ENCODE measurements at regions not wholly inside any gene's neighbourhood (a gene's known extent, or its start where the extent isn't known, plus 50 kb on each side); places are given as distances from the start of the nearest gene placed in this dataset.

DNA sequence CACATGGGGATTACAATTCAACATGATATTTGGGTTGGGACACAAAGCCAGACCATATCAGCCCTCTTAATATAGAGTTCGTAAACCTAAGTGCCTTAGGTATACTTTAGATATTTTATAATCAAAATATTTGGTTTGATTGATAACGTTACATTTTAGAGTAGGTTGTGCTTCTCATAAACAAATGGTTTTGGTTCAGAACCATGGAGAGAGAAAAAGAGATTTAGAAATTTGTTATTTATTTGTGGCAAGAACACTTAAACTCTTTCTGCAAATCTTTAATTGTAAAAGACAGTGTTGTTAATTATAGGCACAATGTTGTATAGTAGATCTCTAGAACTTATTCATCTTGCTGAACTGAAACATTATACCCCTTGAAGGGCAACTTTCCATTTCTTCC, 298.8 kb downstream of the TENT4A start:
- no peak for DNase-seq (ENCODE audit: low read depth in 3 of 3)

DNA sequence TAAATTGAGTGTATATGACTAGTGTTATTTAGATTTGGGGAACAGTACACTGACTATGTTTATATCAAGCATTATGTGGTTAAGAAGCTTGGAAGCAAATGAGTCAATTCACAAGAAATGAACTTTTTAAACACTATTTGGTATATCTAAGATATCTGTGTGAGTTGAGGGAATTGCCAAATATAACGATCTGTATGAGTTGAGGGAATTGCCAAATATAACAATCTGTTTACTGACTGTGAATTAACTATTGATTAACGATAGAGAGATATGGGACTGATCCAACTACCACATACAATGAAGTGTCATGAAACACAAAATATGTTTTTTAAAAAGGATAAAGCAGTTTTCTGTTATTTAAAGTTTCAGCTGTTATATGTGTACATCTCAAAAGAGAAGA, 301.4 kb downstream of the TENT4A start:
- no peak for DNase-seq (ENCODE audit: low read depth in 3 of 3)

DNA sequence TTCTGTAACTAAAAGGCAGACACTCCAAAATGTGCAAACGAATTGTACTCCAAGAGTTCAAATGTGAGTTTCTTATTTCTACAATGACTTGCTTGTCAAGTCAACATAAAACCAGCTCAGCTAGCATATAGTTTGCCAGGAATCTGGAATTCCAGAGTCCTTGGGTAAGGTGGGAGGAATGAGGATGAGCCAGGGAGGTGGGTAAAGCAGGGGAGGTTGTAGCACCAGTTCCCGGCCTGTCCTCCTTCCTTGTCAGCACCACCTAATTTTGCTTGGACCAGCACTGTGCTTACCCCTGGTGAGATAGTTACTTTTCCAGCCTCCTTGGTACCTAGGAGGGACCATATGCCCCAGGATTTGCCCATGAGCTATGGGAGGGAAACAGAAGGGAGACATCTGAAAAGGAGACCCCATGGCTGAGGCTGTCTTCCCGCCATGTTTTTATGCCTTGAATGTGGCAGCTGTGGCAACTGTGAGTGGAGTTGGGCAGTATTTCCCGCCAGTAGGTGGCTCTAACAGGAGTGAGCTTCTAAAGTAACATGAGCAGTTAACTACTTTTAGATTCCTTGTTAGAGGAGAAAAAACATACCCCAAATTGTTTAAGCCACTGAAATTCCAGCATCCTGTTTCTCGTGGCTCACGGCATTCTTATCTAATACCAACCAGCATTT, 302.5 kb downstream of the TENT4A start:
- no peak for DNase-seq (ENCODE audit: low read depth in 3 of 3)

DNA sequence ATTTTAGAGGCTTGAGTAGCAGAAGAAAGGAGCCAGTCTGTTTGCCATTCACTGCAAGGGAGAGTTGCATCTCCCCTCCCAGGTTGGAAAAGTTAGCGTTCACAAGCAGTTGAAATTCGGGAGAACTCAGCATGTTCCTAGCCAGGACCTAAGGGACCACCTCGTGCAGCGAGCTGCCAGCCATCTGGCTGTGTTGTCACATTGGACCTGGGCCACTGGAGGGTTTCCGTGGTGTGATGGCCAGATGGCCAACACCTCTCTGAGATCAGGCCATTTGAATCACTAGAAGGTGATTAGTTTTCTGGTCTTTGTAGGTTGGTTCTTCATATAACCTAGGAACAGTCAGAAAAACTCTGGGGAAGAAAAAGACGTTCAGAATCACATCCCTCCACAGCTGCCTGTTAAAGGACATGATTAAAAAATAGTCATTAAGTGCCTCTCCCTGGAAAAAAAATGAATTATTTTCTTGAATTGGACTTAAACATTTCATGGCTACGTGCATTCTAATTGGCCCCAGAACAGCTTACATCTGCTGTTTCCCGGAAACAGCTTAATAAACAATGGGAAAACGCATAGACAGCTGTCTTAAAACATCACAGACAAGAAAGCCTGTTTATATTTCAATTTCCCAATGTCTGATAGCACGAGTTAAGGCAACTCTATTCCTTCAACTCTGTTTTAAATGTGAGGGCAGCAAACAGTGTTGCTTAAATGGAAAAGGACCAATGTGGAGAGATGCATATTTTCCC, 303.9 kb downstream of the TENT4A start:
- DNase-seq (ENCODE audit: low read depth in 3 of 3), result no peak

DNA sequence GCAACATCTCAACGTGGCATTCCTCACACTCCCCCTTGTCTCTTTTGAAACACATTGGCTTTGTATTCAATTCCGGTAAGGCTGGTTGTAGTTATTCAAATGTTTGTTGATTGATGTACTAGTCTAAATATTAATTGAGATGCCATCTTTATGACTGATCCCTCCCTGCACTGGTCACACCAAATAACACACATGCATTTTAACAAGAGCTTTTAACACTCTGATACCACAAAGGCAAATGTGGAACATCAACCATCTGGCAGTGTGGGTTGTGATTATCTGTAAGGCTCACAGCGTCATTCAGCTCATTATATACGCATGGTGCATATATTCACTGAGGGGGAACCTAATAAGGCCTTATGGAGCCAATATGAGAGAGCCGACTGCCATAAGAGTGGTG, 305.0 kb downstream of the TENT4A start:
- DNase-seq (ENCODE audit: low read depth in 3 of 3), result no peak

DNA sequence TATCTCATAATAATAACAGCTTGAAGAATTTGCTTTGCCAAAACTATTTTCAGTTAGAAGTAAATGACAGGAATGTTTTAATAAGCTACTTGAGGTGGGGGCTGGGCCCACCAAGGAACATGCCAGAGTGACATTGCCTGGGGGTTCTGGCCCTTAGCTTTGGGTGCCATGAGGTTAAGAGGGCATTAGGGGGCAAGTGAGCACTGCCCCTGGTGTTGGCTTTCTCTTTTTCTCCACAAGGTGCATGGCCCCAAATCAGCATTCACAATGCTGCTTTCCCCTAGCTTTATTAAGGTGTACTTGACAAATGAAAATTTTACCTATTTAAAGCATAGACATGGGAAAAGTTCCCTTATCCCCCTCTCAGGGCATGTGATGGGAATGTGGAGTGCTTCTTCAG, 305.4 kb downstream of the TENT4A start:
- DNase-seq (ENCODE audit: low read depth in 3 of 3), result no peak

DNA sequence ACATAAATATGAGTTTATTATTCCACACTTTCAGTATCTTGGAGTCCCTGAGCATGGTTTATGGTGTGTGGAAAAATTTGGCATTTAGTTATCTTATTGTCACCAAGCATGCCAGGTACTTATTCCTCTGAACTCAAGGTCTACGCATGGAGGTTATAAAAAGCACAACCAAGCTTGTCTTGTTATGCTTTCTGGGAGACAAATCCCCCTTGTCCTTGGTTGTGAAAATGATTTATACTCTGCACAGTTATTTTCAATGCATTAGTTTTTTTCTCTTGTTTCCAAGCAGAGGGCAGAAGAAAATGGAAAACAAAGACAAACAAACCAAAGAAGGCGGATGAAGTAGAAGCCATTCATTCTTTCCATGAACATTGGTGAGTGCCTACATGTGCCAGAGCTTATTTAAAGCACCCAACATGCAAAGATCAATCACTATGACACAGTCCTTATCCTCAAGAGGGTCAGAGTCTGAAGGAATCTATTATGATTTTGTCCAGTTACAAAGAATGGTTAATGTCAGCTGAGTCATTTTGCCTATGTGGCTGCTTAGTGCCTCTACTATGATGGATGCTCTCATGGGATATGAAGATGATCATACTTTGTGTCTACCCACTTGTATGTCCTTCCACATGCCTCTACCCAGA, 323.1 kb downstream of the TENT4A start:
- DNase-seq (ENCODE audit: low read depth in 3 of 3), result no peak

DNA sequence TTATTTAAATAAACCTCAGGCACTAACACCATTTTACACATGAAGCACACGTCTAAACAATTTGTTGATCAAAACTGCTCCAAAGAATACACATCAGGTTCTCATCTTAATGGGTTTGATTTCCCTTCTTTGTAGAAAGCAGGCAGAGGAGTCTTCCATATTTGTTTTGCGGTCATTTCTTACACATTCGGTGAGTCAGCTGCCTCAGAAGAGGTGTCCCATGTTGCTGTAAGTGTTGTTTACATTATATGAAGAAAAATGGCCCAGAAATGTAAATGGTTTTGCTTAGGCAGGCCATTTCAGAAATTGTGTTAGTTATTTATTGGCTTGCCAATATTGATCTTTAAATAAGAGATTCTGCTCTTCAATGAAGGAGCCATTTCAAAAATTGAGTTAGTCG, 325.8 kb downstream of the TENT4A start:
- DNase-seq (ENCODE audit: low read depth in 3 of 3), result no peak

DNA sequence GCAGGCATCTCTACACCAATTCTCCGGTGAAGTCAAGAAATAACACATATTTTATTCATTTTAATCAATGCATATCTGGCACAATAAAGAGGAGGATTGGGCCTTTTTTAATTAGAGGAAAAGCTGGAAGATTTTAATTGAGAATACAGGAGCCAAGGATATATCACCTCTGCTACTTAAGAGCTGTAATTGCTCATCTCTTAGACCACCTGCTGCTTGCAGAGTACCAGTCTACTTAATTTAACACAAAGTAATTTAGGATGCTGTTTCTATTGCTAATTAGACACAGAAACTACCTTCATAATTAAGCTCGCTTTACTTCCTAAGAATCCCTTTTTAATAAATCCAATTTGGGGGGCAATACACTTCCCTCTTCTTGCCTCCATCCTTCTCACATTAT, 326.9 kb downstream of the TENT4A start:
- no peak for DNase-seq (ENCODE audit: low read depth in 3 of 3)

DNA sequence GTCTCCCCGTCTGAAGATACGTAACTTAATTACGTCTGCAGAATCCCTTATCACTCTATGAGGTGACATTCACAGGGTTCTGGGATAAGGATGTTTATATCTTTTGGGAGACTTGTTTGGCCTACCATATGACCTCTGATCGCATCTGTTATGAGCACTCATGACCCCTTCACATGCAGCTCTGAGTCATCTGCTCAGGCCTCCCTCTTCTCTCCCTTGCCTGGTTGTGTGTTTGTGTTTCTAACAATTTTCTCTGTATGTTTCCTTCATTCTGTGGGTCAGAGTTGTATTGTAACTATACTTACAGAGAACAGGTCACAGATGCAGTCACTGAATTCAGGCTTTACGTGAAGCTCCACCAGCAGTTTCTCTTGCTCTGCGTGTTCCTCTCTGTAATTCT, 330.6 kb downstream of the TENT4A start:
- no peak for DNase-seq (ENCODE audit: low read depth in 3 of 3)

DNA sequence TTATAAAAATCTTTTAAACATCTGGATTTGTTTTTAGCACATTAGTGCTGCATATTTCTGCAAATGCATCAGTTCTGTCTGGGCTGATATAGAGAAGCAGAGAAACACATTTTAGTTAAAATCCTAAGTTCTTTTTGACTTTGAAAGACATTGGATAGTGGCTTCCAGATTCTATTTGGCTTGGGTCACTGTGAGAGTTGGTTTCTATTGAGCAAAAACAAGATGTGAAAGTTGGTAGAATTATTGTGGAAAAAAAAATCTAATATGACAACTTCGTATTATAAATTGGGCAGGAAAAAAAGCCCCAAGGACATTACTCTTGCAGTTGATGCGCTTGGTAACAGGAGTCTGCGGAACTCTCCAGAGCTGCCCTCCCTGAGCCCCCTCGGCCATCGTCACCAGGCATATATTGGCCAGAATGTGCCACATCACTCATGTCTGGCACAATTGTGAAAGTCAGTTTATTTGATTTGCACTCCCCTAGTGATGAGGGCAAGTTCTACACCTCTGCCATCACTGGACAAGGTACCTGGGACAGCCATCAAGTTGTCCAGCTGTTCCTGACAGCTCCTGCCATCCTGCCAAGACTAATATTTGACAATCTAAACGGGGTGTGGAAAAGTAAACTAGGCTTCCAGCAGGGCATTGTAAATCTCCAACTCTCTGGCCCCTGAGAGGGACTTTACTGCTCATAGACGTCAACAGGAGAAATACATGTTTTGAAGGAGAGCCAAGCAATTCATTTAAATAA, 334.5 kb downstream of the TENT4A start:
- no peak for DNase-seq (ENCODE audit: low read depth in 3 of 3)

DNA sequence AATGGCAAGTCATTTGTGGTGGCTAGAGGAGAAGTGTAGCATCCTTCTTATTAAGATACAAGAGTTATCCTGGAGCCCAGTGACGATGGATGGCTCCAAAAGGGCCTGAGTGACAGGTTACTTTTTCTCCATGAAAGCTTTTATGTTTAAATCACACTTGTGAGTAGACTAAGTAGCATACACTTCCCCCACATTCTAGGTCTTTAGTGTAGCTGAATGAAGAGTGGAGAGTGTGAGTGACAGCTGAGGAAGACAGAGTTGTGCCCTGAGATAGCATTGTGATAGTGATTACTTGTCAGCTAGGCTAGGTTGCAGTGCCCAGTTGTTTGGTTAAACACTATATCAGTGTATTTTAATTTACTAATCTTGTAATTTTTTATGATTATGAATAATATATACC, 337.8 kb downstream of the TENT4A start:
- DNase-seq (ENCODE audit: low read depth in 3 of 3), result no peak

DNA sequence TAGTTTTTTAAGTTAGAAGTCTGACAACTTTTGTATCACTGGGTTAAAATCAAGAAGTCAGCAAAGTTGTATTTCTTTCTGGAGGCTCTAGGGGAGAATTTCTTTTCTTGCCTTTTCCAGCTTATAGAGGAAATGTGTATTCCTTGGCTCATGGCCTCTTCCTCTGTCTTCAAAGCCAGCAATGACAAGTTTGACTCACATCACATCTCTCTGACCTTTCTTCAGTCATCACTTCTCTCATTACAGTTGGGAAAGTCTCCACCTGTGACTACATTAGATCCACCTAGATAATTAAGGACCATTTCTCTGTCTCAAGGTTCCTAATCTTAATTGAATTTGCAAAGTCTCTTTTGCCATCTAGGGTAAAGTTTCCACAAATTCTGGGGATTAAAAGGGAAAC, 339.9 kb downstream of the TENT4A start:
- no peak for DNase-seq (ENCODE audit: low read depth in 3 of 3)

DNA sequence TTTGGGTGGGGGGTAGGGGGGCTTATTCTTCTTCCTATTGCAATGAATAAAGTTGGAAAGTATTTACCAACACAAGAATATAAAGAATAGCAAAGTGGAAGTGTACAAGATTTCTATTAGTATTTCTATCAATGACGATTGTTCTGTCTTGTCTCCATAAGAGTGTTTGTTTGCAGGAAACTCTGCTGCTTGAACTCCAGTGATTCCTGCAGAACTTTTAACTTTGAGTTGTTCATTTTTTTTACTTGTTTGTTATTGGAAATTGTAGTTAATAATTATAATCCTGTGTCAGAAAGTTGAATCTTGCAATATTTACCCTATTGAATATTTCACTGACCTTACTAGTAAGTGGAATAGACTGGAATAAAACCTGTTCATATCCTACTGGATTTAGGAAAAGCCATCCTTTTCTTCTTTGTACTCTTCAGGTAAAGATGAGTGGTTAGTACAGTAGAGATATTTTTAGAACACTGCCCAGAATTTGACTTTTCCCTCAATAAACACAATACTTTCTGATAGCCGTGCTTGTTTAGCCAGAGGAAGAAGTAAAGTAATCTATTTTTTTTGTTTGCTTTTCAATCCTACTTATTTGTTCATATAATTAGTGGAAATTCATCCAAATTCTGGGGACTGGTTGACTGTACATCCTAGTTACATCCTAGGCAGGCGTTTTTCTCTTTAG, 340.4 kb downstream of the TENT4A start:
- DNase-seq (ENCODE audit: low read depth in 3 of 3), result no peak

DNA sequence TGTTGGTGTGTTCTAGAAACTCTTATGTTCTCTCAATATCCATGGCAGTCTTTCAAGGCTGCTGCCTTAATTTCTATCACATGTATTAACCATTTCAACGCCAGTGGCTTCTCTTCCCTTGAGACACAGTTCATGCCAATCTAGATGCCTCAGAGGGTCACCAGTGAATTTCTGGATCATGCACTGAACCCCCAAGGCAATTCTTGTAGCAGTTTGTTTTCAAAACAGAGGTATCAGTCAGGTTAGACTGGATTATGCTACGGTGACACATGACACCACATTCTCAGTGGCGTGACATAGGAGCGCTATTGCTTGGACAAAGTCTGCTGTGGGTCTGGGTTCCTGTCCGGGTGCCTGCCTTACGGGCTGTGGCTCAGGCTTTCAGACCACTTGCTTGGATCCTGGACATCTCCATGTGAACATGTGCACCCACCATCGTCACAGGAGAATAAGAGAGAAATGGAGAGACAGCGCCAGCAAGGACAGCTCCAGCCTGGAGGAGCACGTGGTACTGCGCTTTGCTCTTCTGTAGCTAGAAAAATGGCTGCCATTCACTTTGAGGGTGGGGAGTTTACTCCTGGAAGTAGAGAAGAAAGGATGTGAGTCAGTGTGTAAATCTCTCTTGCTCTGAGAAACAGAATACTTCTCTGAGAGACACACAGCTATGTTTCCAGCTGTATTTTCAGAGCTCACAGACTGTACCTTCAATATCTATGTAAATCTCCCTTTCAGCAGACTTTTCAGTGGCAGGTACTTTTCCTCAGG, 329.3 kb upstream of the ADCY2 start:
- no peak for DNase-seq (ENCODE audit: low read depth in 3 of 3)

DNA sequence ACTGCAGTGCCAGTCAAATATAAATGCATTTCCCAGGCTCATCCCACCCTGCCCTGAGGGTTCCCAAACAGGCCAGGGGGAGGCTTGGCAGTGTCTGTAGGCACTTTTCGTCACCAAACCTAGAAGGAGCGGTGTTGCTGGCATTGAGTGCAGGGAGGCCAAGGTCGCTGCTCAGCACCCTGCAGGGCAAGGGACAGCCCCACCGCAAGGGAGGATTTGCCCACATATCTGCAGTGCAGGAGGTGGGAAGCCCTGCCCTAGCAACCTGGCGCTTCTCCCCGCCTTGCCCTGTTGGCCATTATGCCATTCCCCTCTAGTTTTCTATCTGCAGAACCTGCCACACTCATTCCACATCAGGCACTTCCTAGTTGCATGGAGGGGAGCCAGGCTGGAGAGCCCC, 327.8 kb upstream of the ADCY2 start:
- no peak for DNase-seq (ENCODE audit: low read depth in 3 of 3)

DNA sequence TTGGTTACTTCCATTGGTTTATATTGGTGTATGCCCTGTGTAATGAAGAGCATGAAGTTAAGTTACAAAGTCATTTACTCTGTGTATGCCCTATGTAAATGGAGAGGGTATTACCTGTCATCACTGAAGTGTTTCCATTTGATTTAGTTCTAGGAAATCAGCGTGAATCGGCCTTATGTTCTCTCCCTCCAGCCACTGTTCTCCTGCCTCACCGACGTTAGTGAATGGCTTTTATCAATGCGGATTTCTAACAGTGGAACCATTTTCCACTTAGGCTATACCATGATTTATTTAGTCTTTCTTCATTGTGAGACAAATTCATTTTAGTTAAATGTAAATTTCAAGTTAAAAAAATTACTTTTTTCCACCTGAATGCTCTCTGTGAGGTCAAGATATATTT, 327.0 kb upstream of the ADCY2 start:
- DNase-seq (ENCODE audit: low read depth in 3 of 3), result no peak

DNA sequence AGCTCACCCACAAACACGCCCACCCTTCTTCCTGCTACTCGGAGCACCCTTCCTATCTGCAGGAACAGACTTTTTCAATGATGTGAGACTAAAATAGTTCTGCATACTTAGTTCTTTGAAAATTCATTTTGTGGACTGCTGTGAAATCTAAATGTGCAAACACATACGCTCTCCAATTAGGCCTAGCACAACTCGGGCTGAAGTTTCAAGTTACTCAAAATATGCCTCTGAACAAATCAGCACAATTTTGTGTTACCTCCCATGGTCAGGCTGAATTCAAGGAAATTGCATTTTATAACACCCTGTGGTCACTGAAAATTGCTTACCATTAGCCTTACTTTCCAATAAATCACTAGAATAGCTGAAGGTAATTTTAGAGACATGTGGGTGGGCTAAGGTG, 323.8 kb upstream of the ADCY2 start:
- no peak for DNase-seq (ENCODE audit: low read depth in 3 of 3)

DNA sequence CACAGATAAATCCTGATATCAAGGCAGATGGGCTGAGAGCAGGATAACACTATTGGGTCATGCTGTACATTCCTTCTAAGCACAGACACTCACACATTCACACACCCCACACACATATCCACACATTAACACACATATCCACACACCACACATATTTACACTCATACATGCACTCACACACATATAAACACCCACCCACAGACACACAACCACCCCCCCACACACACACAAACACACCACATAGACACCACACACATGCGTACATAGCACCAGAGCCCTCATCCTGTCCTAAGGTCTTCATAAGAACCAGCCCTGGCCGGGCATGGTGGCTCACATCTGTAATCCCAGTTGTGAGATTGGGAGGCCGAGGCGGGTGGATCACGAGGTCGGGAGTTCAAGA, 322.3 kb upstream of the ADCY2 start:
- DNase-seq (ENCODE audit: low read depth in 3 of 3), result no peak

DNA sequence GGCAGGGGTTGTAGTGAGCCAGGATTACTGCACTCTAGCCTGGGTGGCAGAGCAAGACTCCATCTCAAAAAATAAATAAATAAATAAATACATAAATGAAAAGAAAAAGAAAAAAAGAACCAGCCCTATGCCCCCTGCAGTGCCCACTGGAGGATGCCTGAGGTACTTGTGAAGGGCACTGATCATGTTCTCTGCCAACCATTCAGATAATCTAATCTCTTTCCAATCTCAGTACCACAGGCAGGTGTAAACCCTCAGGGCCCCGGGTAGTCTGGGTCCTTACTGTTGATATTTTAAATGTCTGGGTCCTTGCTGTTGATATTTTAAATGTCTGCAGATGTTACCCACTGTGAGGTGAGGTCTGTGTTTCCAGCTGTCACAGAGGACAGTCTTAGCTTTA, 321.8 kb upstream of the ADCY2 start:
- no peak for DNase-seq (ENCODE audit: low read depth in 3 of 3)

DNA sequence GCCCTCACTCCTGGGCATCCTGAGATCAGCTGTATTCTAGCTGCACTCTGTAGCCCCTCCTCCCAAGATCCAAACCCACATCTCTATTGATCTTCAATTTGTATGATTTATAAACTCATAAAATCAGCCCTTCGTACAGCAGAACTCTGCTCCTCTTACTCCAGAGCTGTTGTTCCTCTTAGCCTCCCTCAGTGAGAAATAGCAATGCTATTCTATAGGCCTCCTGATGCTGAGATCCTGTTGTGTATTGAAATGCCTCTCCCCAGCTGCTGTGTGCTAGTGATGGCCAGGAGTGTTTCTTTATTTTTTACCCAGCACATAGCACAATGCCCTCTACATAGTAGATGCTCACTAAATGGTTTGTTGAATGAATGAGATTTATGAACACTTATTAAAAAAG, 320.5 kb upstream of the ADCY2 start:
- DNase-seq (ENCODE audit: low read depth in 3 of 3), result no peak

Data from stimulated activated CD4-positive, alpha-beta T cell treated with anti-CD3 and anti-CD28 coated beads, TNF-alpha, amount 100 ng/mL, for 24 hours (primary cell).